HG02763 (cell line): ENCODE measurements at regions not wholly inside any gene's neighbourhood (a gene's known extent, or its start where the extent isn't known, plus 50 kb on each side); places are given as distances from the start of the nearest gene placed in this dataset.
"Not testable (repeated sequence)": the region's sequence is repeated elsewhere in the genome, so short reads cannot be mapped to it uniquely, and the experiment has no call there.

Experiments used
- ATAC-seq: cut with Tn5 transposase; IDR thresholded peaks from one replicate; pipeline ENCODE4 v1.9.1; 2021; ENCODE audit warnings: mild to moderate bottlenecking, moderate library complexity; ENCODE audit not compliant: unreplicated experiment

GRCh38 chr14:89534902-89535685, 118.1 kb upstream of the FOXN3 start:
- ATAC-seq: no peak

- no peak for ATAC-seq
Measured at GRCh38 chr14:89533766-89534165, 116.7 kb upstream of the FOXN3 start.

- ATAC-seq: no peak
Measured at GRCh38 chr14:89533136-89533535, 116.1 kb upstream of the FOXN3 start.

GRCh38 chr14:89531661-89532335, 114.8 kb upstream of the FOXN3 start:
- ATAC-seq: no peak

- ATAC-seq: no peak
Measured at GRCh38 chr14:89524990-89525667, 108.1 kb upstream of the FOXN3 start.

- ATAC-seq: no peak
Measured at GRCh38 chr14:89524412-89524811, 107.4 kb upstream of the FOXN3 start.

- no peak for ATAC-seq
Measured at GRCh38 chr14:89521988-89522387, 105.0 kb upstream of the FOXN3 start.

- no peak for ATAC-seq
Measured at GRCh38 chr14:89519040-89519439, 102.0 kb upstream of the FOXN3 start.

GRCh38 chr14:89516173-89516572, 99.1 kb upstream of the FOXN3 start:
- ATAC-seq: no peak

- ATAC-seq: no peak
Measured at GRCh38 chr14:89514601-89515000, 97.6 kb upstream of the FOXN3 start.

- ATAC-seq: no peak
Measured at GRCh38 chr14:89509891-89510290, 92.9 kb upstream of the FOXN3 start.

GRCh38 chr14:89508863-89509262, 91.8 kb upstream of the FOXN3 start:
- ATAC-seq: no peak

GRCh38 chr14:89507926-89508460, 91.0 kb upstream of the FOXN3 start:
- no peak for ATAC-seq

GRCh38 chr14:89507521-89507920, 90.5 kb upstream of the FOXN3 start:
- no peak for ATAC-seq

- not testable (repeated sequence) for ATAC-seq
Measured at GRCh38 chr14:89506891-89507452, 89.9 kb upstream of the FOXN3 start.

- ATAC-seq: peak; percentile 56
Measured at GRCh38 chr14:89504602-89505313, 87.7 kb upstream of the FOXN3 start.

- ATAC-seq: no peak
Measured at GRCh38 chr14:89504091-89504490, 87.1 kb upstream of the FOXN3 start.

GRCh38 chr14:89503431-89503996, 86.5 kb upstream of the FOXN3 start:
- no peak for ATAC-seq

GRCh38 chr14:89502966-89503365, 85.9 kb upstream of the FOXN3 start:
- no peak for ATAC-seq

- ATAC-seq: no peak
Measured at GRCh38 chr14:89501381-89501780, 84.3 kb upstream of the FOXN3 start.
